GM23338 (cell line): ENCODE measurements at regions not wholly inside any gene's neighbourhood (a gene's known extent, or its start where the extent isn't known, plus 50 kb on each side); places are given as distances from the start of the nearest gene placed in this dataset.

Experiments used
- ATAC-seq: fragments of 200-7000 bp; cut with Tn5 transposase; 3 replicates; pipeline ENCODE4 v1.9.1; 2020
- DNase-seq: peaks from one replicate; pipeline ENCODE4 v3.0.0-alpha.2; 2015; ENCODE audit warnings: low spot score
- H2AFZ ChIP-seq: fragments of 200-600 bp; sonication (generic); 2 replicates; pipeline ENCODE4 v1.8.0; 2016; ENCODE audit warnings: antibody characterized with exemption, mild to moderate bottlenecking, moderate library complexity
- H3F3A ChIP-seq: fragments of 200-600 bp; sonication (generic); replicated peaks from 2 replicates; pipeline ENCODE4 v1.8.0; 2017; ENCODE audit warnings: antibody characterized with exemption, mixed run types, low read depth
- H3K27ac ChIP-seq: fragments of 200-600 bp; sonication (generic); 2 replicates; pipeline ENCODE4 v1.6.1; 2016; ENCODE audit warnings: low read depth
- H3K27me3 ChIP-seq: fragments of 200-600 bp; sonication (generic); 2 replicates; pipeline ENCODE4 v1.8.0; 2016; ENCODE audit warnings: mild to moderate bottlenecking, mixed run types, moderate library complexity; ENCODE audit not compliant: insufficient read depth
- H3K36me3 ChIP-seq: fragments of 200-600 bp; sonication (generic); 2 replicates; pipeline ENCODE4 v1.8.0; 2016; ENCODE audit warnings: mild to moderate bottlenecking; ENCODE audit not compliant: insufficient read depth
- H3K4me1 ChIP-seq: fragments of 200-600 bp; sonication (generic); 2 replicates; pipeline ENCODE4 v1.8.0; 2016; ENCODE audit warnings: mild to moderate bottlenecking, moderate library complexity; ENCODE audit not compliant: insufficient read depth
- H3K4me2 ChIP-seq: fragments of 200-600 bp; sonication (generic); 2 replicates; pipeline ENCODE4 v1.7.1; 2017; ENCODE audit warnings: mixed run types
- H3K4me3 ChIP-seq: fragments of 200-600 bp; sonication (generic); 2 replicates; pipeline ENCODE4 v1.6.1; 2016; ENCODE audit warnings: mixed run types
- H3K79me2 ChIP-seq: fragments of 200-600 bp; sonication (generic); replicated peaks from 2 replicates; pipeline ENCODE4 v1.8.0; 2017; ENCODE audit warnings: mild to moderate bottlenecking; ENCODE audit not compliant: insufficient read depth
- H3K9me2 ChIP-seq: fragments of 200-600 bp; sonication (generic); 2 replicates; pipeline ENCODE4 v1.8.0; 2017; ENCODE audit not compliant: insufficient read depth
- H4K20me1 ChIP-seq: fragments of 200-600 bp; sonication (generic); replicated peaks from 2 replicates; pipeline ENCODE4 v1.8.0; 2017; ENCODE audit warnings: mild to moderate bottlenecking; ENCODE audit not compliant: insufficient read depth
- H3K27ac Mint-ChIP-seq: 2 replicates; pipeline ENCODE4 v1.8.0; 2020; ENCODE audit warnings: inconsistent platforms, mild to moderate bottlenecking, moderate library complexity, mixed read lengths
- H3K27me3 Mint-ChIP-seq: 3 replicates; pipeline ENCODE4 v1.8.0; 2022; ENCODE audit warnings: low read depth, mild to moderate bottlenecking, moderate library complexity, mixed read lengths, inconsistent platforms; ENCODE audit not compliant: insufficient read depth, poor library complexity
- H3K36me3 Mint-ChIP-seq: 3 replicates; pipeline ENCODE4 v1.8.0; 2021; ENCODE audit warnings: low read depth, mild to moderate bottlenecking, inconsistent platforms, moderate library complexity, mixed read lengths
- H3K4me1 Mint-ChIP-seq: 3 replicates; pipeline ENCODE4 v1.8.0; 2020; ENCODE audit warnings: mild to moderate bottlenecking, inconsistent platforms, mixed read lengths
- H3K4me3 Mint-ChIP-seq: 3 replicates; pipeline ENCODE4 v1.8.0; 2021; ENCODE audit warnings: moderate library complexity, mild to moderate bottlenecking, inconsistent platforms, mixed read lengths
- H3K9me3 Mint-ChIP-seq: 3 replicates; pipeline ENCODE4 v1.8.0; 2020; ENCODE audit warnings: moderate library complexity, mild to moderate bottlenecking, inconsistent platforms, mixed read lengths
- CREB1 ChIP-seq: fragments of 250-450 bp; sonication (Bioruptor Pico); IDR thresholded peaks from 2 replicates; pipeline ENCODE4 v1.5.0; 2020; ENCODE audit warnings: low read depth, mild to moderate bottlenecking, moderate library complexity
- ETS1 ChIP-seq: IDR thresholded peaks from 2 replicates; pipeline ENCODE4 v1.6.1; 2016; ENCODE audit warnings: antibody characterized with exemption
- EZH2phosphoT487 ChIP-seq: fragments of 200-600 bp; sonication (generic); IDR thresholded peaks from one replicate; pipeline ENCODE4 v1.8.1; 2018; ENCODE audit warnings: antibody characterized with exemption; ENCODE audit not compliant: unreplicated experiment
- JUNB ChIP-seq: IDR thresholded peaks from one replicate; pipeline ENCODE4 v1.6.1; 2016; ENCODE audit warnings: antibody characterized with exemption; ENCODE audit not compliant: unreplicated experiment
- NANOG ChIP-seq: IDR thresholded peaks from 2 replicates; pipeline ENCODE4 v1.6.1; 2016; ENCODE audit warnings: antibody characterized with exemption, borderline replicate concordance
- POLR2AphosphoS5 ChIP-seq: IDR thresholded peaks from 2 replicates; pipeline ENCODE4 v1.6.1; 2016; ENCODE audit warnings: antibody characterized with exemption, low read depth
- REST ChIP-seq: IDR thresholded peaks from one replicate; pipeline ENCODE4 v1.6.1; 2018; ENCODE audit warnings: antibody characterized with exemption; ENCODE audit not compliant: unreplicated experiment
- STAT1 ChIP-seq: IDR thresholded peaks from one replicate; pipeline ENCODE4 v1.6.1; 2016; ENCODE audit warnings: antibody characterized with exemption; ENCODE audit not compliant: unreplicated experiment
- ZNF114 ChIP-seq: fragments of 250-450 bp; sonication (Bioruptor Pico); IDR thresholded peaks from 2 replicates; pipeline ENCODE4 v1.5.0; 2020; ENCODE audit warnings: mild to moderate bottlenecking, moderate library complexity
- ZNF331 ChIP-seq: fragments of 250-450 bp; sonication (Bioruptor Pico); IDR thresholded peaks from 2 replicates; pipeline ENCODE4 v1.5.0; 2020; ENCODE audit warnings: low read depth, mild to moderate bottlenecking, moderate library complexity
- TF ChIP-seq, protein P1 (sequence below): fragments of 250-450 bp; sonication (Bioruptor Pico); IDR thresholded peaks from 2 replicates; pipeline ENCODE4 v1.5.0; 2020; ENCODE audit warnings: mild to moderate bottlenecking, moderate library complexity
- TF ChIP-seq, protein P2 (sequence below), 2 experiments: fragments of 200-600 bp in 1 of 2; sonication (generic) in 1 of 2; conservative IDR thresholded peaks; 2 replicates each; pipeline versions ENCODE4 v1.5.1 to v1.6.1; 2016 to 2017; ENCODE audit warnings: antibody characterized with exemption in 2 of 2, low read depth in 2 of 2, mild to moderate bottlenecking in 2 of 2, moderate library complexity in 1 of 2

DNA sequence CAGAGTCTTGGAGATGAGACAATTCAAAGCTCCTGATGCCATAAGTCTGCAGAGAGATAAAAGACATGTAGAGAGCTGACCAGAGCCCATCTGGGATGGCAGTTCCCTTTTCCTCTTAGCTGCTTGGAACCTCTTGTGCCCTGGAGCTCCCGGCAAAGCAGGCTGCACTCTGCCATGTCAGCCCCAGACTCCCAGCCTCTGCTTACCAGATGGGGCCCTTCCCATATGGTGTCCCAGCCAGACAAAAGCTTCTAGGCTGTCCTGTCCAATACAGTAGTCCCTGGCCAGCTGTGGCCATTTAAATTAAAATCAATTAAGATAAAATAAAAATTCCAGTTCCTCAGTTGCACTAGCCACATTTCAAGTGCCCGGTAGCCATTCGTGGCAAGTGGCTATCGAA is 303.9 kb downstream of the TTC6 start (continued):
- TF ChIP-seq ETS1, result no peak
- TF ChIP-seq CREB1 (CRISPR knock-in tag), result no peak
- TF ChIP-seq POLR2AphosphoS5, result no peak
- no peak for TF ChIP-seq JUNB
- no peak for TF ChIP-seq STAT1
- no peak for TF ChIP-seq ZNF114 (CRISPR knock-in tag)
- no peak for TF ChIP-seq REST
- TF ChIP-seq ZNF331 (CRISPR knock-in tag), result no peak

GRCh38 chr14:37900561-37900960 is 305.1 kb downstream of the TTC6 start:
- Histone ChIP-seq H3K27ac (no peak overlapping the region), H2AFZ (no peak overlapping the region), H4K20me1 (no peaks in the 10 kb centered on the region), H3K9me2 (no peaks in the 10 kb centered on the region), H3F3A (no peaks in the 10 kb centered on the region), H3K4me3 (no peak overlapping the region), H3K79me2 (no peaks in the 10 kb centered on the region), H3K4me2 (no peak overlapping the region), H3K36me3 (no peaks in the 10 kb centered on the region), H3K4me1 (no peaks in the 10 kb centered on the region), H3K27me3 (peaks cover 11% of the 10 kb centered on the region)
- Mint-ChIP-seq H3K36me3 (no peaks in the 10 kb centered on the region), H3K9me3 (no peaks in the 10 kb centered on the region), H3K27ac (no peak overlapping the region), H3K27me3 (peaks cover 2% of the 10 kb centered on the region), H3K4me1 (peaks cover 9% of the 10 kb centered on the region; the same call in 2 of the 3 replicates), H3K4me3 (no peak overlapping the region)
- ATAC-seq (no peak), DNase-seq (no peak)
- TF ChIP-seq, protein P1, sequence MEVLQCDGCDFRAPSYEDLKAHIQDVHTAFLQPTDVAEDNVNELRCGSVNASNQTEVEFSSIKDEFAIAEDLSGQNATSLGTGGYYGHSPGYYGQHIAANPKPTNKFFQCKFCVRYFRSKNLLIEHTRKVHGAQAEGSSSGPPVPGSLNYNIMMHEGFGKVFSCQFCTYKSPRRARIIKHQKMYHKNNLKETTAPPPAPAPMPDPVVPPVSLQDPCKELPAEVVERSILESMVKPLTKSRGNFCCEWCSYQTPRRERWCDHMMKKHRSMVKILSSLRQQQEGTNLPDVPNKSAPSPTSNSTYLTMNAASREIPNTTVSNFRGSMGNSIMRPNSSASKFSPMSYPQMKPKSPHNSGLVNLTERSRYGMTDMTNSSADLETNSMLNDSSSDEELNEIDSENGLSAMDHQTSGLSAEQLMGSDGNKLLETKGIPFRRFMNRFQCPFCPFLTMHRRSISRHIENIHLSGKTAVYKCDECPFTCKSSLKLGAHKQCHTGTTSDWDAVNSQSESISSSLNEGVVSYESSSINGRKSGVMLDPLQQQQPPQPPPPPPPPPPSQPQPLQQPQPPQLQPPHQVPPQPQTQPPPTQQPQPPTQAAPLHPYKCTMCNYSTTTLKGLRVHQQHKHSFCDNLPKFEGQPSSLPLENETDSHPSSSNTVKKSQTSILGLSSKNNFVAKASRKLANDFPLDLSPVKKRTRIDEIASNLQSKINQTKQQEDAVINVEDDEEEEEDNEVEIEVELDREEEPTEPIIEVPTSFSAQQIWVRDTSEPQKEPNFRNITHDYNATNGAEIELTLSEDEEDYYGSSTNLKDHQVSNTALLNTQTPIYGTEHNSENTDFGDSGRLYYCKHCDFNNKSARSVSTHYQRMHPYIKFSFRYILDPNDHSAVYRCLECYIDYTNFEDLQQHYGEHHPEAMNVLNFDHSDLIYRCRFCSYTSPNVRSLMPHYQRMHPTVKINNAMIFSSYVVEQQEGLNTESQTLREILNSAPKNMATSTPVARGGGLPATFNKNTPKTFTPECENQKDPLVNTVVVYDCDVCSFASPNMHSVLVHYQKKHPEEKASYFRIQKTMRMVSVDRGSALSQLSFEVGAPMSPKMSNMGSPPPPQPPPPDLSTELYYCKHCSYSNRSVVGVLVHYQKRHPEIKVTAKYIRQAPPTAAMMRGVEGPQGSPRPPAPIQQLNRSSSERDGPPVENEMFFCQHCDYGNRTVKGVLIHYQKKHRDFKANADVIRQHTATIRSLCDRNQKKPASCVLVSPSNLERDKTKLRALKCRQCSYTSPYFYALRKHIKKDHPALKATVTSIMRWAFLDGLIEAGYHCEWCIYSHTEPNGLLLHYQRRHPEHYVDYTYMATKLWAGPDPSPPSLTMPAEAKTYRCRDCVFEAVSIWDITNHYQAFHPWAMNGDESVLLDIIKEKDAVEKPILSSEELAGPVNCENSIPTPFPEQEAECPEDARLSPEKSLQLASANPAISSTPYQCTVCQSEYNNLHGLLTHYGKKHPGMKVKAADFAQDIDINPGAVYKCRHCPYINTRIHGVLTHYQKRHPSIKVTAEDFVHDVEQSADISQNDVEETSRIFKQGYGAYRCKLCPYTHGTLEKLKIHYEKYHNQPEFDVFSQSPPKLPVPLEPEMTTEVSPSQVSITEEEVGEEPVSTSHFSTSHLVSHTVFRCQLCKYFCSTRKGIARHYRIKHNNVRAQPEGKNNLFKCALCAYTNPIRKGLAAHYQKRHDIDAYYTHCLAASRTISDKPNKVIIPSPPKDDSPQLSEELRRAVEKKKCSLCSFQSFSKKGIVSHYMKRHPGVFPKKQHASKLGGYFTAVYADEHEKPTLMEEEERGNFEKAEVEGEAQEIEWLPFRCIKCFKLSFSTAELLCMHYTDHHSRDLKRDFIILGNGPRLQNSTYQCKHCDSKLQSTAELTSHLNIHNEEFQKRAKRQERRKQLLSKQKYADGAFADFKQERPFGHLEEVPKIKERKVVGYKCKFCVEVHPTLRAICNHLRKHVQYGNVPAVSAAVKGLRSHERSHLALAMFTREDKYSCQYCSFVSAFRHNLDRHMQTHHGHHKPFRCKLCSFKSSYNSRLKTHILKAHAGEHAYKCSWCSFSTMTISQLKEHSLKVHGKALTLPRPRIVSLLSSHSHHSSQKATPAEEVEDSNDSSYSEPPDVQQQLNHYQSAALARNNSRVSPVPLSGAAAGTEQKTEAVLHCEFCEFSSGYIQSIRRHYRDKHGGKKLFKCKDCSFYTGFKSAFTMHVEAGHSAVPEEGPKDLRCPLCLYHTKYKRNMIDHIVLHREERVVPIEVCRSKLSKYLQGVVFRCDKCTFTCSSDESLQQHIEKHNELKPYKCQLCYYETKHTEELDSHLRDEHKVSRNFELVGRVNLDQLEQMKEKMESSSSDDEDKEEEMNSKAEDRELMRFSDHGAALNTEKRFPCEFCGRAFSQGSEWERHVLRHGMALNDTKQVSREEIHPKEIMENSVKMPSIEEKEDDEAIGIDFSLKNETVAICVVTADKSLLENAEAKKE (CRISPR knock-in tag), result no peak
- TF ChIP-seq POLR2AphosphoS5 (no peak), ZNF331 (CRISPR knock-in tag) (no peak), NANOG (no peak), STAT1 (no peak), ETS1 (no peak), JUNB (no peak), EZH2phosphoT487 (no peak)
- TF ChIP-seq, protein P2, sequence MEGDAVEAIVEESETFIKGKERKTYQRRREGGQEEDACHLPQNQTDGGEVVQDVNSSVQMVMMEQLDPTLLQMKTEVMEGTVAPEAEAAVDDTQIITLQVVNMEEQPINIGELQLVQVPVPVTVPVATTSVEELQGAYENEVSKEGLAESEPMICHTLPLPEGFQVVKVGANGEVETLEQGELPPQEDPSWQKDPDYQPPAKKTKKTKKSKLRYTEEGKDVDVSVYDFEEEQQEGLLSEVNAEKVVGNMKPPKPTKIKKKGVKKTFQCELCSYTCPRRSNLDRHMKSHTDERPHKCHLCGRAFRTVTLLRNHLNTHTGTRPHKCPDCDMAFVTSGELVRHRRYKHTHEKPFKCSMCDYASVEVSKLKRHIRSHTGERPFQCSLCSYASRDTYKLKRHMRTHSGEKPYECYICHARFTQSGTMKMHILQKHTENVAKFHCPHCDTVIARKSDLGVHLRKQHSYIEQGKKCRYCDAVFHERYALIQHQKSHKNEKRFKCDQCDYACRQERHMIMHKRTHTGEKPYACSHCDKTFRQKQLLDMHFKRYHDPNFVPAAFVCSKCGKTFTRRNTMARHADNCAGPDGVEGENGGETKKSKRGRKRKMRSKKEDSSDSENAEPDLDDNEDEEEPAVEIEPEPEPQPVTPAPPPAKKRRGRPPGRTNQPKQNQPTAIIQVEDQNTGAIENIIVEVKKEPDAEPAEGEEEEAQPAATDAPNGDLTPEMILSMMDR (conservative IDR thresholded peaks at IDR 0.05; ENCODE audit: low read depth in 2 of 2), result no peak
